GM13977 (cell line): ENCODE measurements at regions not wholly inside any gene's neighbourhood (a gene's known extent, or its start where the extent isn't known, plus 50 kb on each side); places are given as distances from the start of the nearest gene placed in this dataset.

Experiments
- DNase-seq: peaks from one replicate; pipeline ENCODE4 v3.0.0; 2012; ENCODE audit warnings: low spot score
- in situ Hi-C: fragments of 300-500 bp; cut with MboI; formaldehyde crosslinking; loops from one replicate; pipeline ENCODE4 v1.12.0; 2022; ENCODE audit warnings: low sequenced_read_pairs, low pct_unique_long_range_greater_than_20kb, mixed read lengths, inconsistent platforms; ENCODE audit not compliant: unreplicated experiment
- TF ChIP-seq, protein P1 (sequence below): IDR thresholded peaks from 2 replicates; pipeline ENCODE4 v1.5.1; 2012; ENCODE audit warnings: mild to moderate bottlenecking, control low read depth; ENCODE audit not compliant: insufficient read depth; ENCODE audit errors: extremely low read depth, missing control alignments

DNA sequence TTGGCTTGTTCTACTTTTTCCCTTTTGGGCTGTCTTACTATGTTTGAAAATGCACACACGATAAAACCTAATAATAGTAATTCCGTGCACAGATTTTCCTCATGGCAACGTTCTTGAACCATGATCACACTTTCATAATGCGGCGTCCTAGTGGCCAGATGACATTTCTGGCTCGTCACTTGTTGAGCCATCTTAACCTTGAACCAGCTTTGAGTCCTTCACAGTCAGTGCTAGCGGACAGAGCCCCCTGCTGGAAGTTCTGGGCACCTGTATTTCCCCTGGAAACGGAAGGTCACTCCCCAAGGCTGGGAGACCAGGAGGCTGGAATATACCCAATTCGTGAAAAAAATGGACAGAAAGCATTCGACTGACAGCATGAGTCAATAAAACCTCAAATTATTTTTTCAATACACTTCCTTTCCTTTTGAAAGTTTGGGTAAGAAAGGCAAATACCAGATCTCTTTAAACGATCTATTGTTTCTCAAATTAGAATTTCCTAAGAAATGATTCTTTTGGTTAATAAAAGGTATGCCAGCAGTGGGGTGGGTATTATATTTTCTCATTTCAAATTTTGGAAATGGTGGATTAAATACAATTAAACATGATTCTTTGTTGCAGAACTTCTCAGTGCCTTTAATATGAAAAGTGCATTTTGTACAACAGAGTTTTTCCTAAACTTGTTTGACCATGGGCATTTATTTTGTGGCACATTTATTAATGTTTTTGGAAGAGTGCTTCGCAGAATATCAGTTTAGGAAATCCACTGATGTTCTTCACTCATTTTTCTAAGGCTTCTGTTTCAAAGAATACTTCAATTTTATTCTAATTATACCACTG, 542.3 kb downstream of the QKI start:
- DNase-seq: peak; percentile 85
- TF ChIP-seq, protein P1, sequence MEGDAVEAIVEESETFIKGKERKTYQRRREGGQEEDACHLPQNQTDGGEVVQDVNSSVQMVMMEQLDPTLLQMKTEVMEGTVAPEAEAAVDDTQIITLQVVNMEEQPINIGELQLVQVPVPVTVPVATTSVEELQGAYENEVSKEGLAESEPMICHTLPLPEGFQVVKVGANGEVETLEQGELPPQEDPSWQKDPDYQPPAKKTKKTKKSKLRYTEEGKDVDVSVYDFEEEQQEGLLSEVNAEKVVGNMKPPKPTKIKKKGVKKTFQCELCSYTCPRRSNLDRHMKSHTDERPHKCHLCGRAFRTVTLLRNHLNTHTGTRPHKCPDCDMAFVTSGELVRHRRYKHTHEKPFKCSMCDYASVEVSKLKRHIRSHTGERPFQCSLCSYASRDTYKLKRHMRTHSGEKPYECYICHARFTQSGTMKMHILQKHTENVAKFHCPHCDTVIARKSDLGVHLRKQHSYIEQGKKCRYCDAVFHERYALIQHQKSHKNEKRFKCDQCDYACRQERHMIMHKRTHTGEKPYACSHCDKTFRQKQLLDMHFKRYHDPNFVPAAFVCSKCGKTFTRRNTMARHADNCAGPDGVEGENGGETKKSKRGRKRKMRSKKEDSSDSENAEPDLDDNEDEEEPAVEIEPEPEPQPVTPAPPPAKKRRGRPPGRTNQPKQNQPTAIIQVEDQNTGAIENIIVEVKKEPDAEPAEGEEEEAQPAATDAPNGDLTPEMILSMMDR: peak; percentile 88
- in situ Hi-C loops: loop anchor here (10.0 kb wide), 2 partner anchors 252 to 532 kb away; no protein-coding TSS in a partner anchor

DNA sequence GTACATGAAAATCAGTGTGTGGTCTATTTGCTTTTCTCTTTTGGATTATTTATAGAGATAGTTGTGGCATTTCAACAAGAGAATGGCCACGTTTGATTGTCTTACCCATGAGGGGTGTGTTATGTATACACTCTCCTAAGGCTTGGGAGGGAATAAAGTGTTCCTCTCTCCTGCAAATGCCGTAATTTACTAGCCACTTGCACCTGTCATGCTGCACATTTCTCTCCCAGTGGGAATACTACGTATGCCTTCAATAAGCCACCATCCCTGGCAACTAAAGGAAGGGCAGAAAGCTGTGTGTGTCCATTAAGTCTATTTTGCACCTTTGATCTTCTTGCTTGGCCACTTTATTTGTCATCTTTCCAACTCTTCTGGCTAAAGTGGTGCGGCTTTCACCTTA, 541.2 kb downstream of the QKI start:
- in situ Hi-C loops: loop anchor here (10.0 kb wide), 2 partner anchors 251 to 531 kb away; no protein-coding TSS in a partner anchor
- DNase-seq: no peak
- TF ChIP-seq, protein P1: no peak

GRCh38 chr6:163955096-163955495, 540.6 kb downstream of the QKI start:
- DNase-seq: no peak
- TF ChIP-seq, protein P1: no peak
- in situ Hi-C loops: loop anchor here (10.0 kb wide), 2 partner anchors 250 to 530 kb away; no protein-coding TSS in a partner anchor

DNA sequence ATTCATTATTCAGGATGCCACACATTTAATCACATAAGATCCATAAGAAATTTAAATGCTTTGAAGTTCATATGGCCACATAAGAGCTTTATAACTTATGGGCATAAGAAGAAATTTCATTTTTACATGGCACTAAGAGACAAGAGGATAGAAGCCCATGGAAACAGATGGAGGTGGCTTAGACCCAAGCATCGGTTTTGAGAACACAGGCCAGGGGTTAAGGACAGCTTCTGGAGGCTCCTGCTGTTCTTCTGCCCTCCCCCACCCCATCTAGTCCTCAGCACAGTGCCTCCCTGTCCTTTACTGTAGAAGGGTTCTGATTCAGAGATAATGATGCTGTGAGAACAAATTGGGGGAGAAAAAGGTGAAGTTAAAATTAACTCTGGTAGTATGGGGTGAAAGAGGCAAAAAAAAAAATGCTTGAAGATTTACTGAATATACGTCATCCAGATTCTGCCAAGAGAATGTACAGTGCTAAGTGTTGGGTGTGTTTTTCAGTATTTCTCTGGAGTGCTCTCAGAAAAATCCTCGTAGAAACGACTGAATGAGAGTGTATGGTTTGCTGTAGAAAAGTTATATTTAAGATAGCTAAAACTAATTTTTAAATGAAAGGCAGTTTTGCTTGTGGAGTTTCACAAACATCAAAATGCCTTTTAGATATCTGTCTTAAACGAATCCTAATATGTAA, 539.7 kb downstream of the QKI start:
- TF ChIP-seq, protein P1: no peak
- in situ Hi-C loops: loop anchor here (10.0 kb wide), 2 partner anchors 249 to 529 kb away; no protein-coding TSS in a partner anchor
- DNase-seq: no peak

- in situ Hi-C loops: loop anchor here (10.0 kb wide), 2 partner anchors 247 to 527 kb away; no protein-coding TSS in a partner anchor
- TF ChIP-seq, protein P1: no peak
- DNase-seq: no peak
Measured at GRCh38 chr6:163952005-163952404, 537.5 kb downstream of the QKI start.

DNA sequence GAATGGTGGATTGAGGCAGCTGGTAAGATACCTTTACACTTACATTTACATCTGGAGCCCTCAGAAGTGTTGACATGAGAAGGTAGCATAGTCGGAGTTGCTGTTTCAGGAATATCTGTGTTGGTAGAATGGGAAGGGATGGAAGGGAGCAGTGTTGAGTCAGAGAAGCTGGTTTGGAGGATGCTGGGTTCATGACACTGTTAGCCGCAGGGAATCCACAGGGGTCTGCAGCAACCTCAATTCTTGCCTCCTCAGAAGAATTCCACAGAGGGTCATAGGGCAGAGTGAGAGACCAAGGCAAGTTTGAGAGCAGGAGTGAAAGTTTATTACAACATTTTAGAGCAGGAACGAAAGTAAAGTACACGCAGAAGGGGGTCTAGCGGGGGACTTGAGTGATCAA, 536.8 kb downstream of the QKI start:
- DNase-seq: no peak
- TF ChIP-seq, protein P1: no peak
- in situ Hi-C loops: loop anchor here (10.0 kb wide), 2 partner anchors 247 to 527 kb away; no protein-coding TSS in a partner anchor
